GM19324 (cell line): ENCODE measurements at regions not wholly inside any gene's neighbourhood (a gene's known extent, or its start where the extent isn't known, plus 50 kb on each side); places are given as distances from the start of the nearest gene placed in this dataset.
"Not testable (repeated sequence)": the region's sequence is repeated elsewhere in the genome, so short reads cannot be mapped to it uniquely, and the experiment has no call there.

Experiments
- ATAC-seq: cut with Tn5 transposase; IDR thresholded peaks from one replicate; pipeline ENCODE4 v1.9.1; 2021; ENCODE audit warnings: mild to moderate bottlenecking, moderate library complexity; ENCODE audit not compliant: unreplicated experiment, low FRiP score

DNA sequence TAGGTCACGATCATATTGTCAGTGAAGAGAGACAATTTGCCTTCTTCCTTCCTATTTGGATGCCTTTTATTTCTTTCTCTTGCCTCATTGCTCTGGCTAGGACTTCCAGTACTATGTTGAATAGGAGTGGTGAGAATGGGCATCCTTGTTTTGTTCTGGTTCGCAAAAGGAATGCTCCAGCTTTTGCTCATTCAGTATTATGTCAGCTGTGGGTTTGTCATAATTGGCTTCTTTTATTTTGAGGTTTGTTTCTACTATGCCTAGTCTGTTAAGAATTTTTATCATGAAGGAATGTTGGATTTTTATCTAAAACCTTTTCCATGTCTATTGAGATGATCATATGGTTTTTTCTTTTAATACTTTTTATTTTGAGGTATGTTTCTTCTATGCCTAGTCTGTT is 152.3 kb upstream of the MAD2L1 start:
- ATAC-seq = no peak

DNA sequence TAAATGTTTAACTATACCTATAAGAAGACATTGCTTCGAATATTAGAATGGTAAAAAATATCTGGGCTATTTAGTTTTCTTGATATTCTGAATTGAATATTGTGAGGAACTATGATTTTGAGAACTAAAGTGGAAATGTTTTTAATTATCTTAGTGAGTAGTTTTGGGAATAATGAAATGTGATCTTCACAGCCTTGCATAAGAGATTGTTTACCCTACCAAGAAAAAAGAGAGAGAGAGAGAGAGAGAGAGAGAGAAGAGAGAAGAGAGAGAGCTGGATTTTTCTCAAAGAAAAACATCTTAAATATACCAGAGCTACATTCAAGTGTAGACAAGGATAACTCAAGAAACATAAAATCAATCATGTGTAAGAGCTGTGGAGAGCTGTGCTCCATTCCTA is 148.7 kb upstream of the MAD2L1 start:
- ATAC-seq = no peak

DNA sequence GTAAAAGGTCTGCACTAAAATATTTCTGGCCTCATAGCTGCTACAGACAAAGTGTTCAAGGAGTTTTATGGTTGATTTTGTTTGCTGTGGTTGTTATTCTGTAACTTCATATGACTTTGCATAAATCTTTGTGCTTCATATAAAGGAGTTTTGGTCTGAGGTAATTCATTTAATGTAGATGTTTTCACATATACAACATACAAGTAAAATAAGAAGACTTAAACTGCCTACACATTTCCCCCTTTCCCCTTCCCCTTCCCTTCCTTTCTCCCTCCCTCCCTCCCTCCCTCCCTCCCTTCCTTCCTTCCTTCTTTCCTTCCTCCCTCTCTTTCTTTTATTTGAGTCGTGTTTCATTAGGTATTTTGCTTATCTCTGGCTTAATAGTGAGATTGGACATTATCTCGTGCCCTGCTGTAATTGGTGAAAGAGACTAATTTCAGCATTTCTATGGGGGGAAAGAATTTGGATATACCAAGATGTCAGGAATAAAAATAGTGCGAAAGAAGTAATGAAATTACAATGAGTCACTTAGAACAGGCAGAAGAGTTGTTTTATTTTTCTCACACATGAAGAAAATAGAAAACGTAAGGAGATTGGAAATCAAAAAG is 144.9 kb upstream of the MAD2L1 start:
- ATAC-seq = no peak

DNA sequence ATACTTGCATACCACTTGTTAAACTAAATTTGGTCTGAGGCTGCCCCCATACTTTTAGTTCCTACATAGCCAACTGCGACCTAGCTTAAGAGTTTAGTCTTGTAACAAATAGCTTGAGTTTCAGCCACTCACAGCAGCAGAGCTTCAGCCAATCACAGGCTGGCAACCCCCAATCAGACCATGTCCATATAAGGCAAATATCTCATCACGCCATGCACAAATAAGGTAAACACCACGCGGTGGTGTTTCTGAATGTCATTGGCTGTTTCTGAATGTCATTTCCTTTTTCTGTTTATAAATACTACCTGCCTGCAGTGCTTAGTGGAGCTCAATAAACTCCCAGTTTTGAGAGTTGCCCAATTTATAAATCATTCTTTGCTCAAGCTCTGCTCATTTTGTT is 143.1 kb upstream of the MAD2L1 start:
- ATAC-seq = no peak

DNA sequence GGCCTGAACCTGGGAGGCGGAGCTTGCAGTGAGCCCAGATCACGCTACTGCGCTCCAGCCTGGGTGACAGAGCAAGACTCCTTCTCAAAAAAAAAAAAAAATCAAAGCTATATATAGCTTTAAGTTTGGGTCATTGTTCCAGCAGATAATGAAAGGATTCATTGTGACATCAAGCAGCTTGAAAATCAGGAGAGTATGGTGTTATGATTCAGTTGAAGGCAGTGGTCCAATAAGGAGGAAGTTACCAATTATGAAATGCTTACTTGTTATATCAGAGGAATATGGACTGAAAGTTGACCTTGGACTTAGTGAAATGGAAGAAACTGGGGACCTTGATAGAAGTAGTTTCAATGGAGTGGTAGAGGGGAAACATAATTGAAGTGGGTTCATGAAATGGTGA is 140.4 kb upstream of the MAD2L1 start:
- no peak for ATAC-seq

DNA sequence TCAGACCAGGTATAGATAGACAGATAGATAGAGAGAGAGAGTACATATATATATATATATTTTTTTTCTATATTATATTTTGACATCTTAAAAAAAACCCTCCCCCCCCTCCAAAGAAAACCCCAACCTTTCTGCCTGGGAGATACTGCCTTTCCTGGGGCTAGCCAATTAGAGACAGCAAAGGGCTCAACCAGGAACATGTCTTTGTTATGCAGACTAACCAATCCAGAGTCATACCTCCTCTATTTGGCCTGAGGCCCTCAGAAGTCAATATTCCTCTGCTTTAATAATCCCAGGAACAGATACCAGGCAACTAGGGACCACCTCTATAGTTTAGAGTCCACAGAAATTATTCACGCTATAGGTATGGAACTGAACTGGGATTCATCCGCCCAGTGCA is 135.6 kb upstream of the MAD2L1 start:
- no peak for ATAC-seq

DNA sequence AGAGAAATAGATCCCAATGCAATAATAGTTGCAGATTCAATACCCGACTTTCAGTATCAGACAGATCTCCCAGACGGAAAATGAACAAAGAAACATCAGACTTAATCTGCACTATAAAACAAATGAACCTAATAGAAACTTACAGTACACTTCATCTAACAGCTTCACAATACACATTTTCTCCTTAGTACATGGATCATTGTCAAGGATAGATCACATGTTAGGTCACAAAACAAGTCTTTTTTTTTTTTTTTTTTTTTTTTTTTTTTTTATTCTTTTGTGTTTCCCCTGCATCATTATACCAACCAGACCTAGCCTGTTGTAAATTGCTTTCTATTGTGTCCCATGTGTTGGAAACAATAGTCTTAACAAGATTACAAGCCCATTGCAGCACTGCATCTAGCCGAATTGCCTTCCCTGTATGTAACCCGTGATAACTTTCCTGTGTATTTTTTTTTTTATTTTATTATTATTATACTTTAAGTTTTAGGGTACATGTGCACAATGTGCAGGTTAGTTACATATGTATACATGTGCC is 134.0 kb upstream of the MAD2L1 start:
- ATAC-seq = not testable (repeated sequence)

DNA sequence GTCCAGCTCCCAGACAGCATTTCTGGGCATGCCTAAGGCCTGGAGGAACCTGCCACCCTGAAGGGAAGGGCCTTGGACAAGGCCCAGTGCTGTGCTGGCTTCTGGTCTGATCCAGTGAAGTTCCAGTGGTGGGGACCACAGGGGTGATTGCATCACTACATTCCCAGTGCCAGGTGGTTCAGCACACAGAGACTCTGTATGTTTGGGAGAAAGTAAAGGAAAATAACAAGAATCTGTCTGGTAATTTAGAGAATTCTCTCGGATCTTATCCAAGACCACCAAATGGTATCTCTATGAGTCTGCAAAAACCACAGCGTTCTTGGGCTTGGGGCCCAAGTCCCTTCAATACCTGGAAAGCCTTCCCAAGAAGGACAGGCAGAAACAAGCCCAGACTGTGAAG is 131.8 kb upstream of the MAD2L1 start:
- ATAC-seq = no peak

DNA sequence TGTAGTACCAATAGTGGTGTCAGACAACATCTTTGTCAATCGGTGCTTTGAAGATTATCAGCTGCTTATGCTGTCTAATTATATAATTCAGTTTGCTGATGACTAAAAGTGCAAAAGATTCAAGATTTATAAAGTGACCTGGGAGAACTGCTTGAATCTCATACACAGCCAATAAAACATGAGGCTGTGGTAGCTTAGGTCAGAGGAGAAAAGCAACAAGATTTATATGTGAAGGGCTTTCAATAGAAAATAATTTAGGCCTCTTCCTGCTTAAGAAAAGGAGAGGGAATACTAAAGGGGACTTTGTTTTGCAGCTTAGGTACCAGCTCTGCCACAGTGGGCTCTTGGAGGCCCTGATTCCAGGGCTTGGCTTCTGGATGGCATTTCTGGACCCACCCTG is 111.0 kb upstream of the MAD2L1 start:
- no peak for ATAC-seq

DNA sequence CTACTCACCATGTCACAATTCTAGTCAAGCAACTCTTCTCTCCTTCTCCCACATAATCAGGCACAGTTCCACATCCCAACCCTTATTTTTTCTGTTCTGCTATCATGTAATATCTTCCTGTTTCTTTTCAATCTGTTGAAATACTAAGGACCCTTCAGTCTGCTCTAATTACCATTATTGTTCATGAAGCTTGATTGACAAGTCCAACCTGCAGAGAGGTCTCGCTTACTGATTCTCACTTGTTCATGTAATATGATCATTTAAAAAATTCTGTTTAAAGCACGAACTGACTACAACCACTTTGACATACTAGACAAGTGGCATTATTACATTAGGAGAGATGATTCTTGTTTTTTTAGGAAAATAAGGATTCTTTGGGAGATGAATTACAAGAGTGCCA is 108.6 kb upstream of the MAD2L1 start:
- ATAC-seq = no peak

DNA sequence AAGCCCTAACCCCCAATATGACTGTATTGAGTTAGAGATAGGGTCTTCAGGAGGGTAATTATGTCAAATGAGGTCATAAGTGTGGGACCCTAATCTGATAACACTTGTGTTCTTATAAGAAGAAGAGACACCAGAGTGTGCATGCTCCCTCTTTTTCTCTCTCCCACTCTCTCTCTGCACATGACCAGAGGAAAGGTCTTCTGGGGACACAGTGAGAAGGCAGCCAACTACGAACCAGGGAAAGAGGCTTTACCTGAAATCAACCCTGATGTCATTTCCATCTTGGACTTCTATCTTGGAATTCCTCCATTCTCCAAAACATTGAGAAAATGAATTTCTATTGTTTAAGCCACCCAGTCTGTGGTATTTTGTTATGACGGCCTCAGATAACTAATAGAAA is 97.2 kb upstream of the MAD2L1 start:
- no peak for ATAC-seq

DNA sequence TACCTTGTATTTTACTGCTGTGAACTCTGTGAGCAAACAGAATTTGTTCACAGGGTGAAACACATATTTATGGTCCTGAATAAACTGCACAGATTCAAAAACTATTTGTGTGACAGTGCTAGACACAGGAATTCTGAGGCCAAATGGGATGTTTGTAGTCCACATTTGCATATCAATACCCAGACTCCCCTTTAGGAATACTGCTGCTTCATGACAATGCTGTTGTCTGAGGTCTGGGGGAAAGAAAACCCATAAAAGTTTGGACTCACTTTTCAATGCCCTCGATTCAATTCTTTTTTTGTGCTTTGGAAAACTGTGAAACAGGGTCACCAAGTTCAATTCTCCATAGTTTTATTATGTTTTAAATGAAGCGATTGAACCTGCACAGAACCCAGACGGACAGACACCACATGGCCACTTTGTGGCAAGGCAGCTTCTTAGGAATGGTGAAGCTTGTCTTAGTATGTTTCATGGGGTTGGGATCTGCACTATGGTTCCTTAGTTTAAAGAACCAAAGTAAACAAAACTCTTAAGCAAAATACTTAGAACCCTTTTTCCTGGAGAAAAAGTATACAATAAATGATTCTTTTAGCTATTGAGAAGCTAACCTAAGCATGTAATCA is 92.3 kb upstream of the MAD2L1 start:
- ATAC-seq = no peak

DNA sequence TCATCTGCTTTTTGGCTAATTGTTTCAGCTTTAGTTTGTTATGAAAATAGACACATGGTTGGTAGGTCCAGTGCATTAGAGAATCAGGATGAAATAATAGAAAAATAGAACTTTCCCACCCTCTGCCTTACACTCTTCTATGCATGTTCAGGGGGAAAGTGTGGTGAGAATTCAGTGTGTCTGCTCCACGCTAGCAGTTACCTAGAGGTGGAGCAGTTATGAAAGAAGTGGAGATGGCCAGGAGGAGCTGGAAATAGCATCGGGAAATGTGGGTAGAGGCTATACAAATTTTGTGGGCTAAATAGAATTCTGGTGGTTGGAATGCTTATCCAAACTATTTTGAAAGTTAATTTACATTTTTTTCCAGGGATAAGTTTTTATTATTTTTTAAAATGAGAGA is 91.4 kb upstream of the MAD2L1 start:
- no peak for ATAC-seq

DNA sequence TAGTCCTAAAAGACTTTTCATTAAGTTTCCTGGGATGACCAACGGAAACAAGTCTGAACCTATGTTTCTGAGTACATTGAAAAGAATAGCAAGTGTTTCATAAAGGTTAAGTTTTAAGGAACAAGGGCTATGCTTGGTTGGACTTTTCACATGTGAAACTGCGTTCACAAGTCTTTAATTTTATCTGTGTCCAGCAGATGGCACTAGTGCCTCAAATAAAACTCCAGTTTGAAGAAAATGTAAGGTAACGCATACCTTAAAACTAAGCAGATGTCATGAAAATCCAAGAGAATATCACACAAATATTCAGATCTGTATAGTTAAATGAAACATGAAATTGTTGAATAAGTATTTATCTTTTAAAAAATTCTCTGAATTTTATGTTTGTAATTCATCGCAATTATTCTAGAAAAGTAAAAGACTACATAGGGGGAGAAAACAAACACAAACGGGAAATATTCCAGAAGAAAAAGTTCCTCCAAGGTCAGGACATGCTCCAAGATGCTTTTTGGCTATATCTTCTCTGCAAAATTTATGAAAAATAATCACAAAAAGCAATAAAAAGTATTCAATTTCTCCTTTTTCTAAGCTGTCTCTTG is 89.6 kb upstream of the MAD2L1 start:
- peak; percentile 66 for ATAC-seq

DNA sequence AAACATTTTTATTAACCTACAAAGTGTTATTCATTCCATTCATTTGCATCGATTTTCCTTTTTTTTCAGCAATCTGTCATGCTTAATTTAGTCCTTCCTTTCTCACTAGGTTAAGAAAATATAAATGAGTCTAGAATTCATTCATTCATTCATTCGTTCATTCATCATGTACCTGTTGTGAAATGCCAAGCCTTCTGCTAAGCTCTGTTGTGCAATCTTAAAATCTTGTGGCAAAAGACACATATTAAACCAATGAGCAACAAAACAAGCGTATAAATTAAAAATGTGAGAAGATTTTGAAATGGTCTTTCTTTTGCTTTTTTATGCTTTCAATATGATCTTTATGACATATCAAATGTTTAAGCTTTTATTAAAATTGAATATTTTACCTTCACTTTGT is 88.6 kb upstream of the MAD2L1 start:
- no peak for ATAC-seq

DNA sequence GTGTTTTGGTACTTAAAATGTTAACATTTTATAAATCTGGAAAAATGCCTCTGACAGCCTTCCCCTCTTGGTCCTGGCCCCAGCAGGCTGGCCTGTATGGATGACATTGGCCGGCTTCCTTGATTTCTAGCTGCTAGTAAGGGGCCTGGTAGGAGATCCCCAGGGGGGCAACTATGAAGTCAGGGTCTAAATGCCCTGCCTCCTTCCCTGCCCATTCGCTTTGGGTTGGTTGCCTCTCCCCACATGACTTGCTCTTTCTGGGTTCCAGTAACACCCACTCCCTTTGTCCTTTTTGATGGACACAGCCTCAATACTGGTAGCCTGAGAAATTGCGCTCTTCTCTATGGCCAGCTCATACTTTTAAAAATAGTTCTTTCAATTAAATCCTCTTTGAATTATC is 78.0 kb upstream of the MAD2L1 start:
- no peak for ATAC-seq

DNA sequence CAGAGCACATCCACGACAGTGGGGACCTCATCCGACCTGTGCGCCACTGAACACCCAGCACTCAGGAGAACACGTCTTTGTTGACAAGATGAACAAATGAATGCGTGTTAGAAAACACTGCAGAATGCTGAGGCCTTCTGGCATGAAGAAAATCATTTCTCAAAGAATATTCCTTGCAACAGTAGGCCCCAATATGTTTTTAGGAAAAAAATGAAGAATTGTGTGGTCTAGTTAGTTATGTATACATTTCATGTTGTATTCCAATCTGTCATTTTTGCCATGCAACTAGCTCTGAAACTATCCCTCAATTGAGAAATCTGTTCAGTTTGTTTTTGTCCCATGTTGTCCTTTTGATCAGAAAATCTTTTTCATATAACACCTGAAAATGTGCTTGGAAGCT is 77.4 kb upstream of the MAD2L1 start:
- no peak for ATAC-seq

DNA sequence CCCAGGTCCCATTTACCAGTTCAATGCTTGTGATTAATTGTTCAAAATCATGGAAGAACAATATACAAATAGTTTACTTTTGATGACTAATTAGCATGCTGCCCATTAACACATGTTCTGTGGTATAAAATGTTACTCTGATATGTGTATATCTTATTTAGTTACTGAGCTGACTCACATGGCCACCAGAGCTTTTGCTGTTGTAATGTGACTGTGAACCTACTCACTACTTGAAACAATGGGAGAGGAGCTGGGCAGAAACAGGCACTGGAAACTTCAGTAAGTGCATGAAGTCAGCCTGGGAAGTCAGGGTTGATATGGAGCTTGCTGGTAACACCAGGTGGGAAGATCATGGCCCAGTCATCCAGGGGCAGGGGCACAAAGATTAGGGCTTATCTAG is 72.7 kb upstream of the MAD2L1 start:
- no peak for ATAC-seq

DNA sequence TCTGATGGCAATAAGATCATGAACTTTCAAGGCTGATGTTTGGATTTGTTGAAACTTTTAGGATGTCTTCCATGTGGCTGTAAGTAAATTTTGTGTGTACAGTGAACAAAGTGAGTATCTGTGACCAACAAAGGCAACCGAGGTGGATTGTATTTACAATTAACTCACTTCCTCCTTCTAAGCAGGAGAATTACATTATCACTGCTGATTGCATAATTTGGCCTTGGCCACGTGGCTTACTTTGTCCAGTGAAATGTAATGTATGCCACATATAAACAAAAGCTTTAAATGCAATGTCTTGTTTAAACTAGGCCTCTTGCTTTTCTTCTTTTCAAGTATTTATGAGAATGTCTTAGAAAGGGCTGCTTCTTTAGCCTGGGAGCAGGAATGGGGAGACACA is 66.3 kb upstream of the MAD2L1 start:
- no peak for ATAC-seq

DNA sequence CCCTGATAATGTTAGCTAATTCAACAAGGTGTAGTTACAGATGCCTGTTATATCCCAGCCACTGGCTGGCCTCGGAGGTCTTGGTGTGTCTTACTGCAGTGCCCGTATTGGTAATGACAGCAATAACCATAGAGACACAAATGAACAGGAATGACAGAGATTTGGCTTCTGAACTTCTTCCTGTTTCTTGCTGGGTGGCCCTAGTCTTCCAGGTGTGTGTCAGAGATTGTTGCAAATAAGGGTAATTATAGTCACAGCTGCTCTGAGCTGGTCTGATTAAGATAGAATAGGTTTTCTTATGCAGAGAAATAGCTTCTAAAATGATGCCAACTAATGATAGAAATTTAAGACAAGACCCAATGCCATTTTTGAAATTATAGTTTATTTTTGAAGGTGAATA is 64.1 kb upstream of the MAD2L1 start:
- ATAC-seq = no peak
